CD4-positive, CD25-positive, alpha-beta regulatory T cell (primary cell): ENCODE measurements at regions not wholly inside any gene's neighbourhood (a gene's known extent, or its start where the extent isn't known, plus 50 kb on each side); places are given as distances from the start of the nearest gene placed in this dataset.

Experiments
- ATAC-seq, 2 donors: fragments of 150-1000 bp; cut with Tn5 transposase; one replicate each; pipeline ENCODE4 v1.10.0; 2021; ENCODE audit warnings: low read depth in 2 of 2, moderate number of reproducible peaks in 2 of 2, moderate library complexity in 1 of 2
- DNase-seq, 3 donors: peaks; one replicate each; pipeline versions ENCODE4 v3.0.0 to v3.0.0-alpha.2; 2012 to 2022; ENCODE audit warnings: mixed read lengths in 1 of 3
- H3K27ac ChIP-seq: one replicate; pipeline ENCODE4 v1.7.0; 2013; ENCODE audit warnings: mild to moderate bottlenecking, low read length; ENCODE audit not compliant: insufficient read depth, poor library complexity, severe bottlenecking
- H3K27me3 ChIP-seq: one replicate; pipeline ENCODE4 v1.7.0; 2013; ENCODE audit warnings: low read length; ENCODE audit not compliant: control insufficient read depth, insufficient read depth
- H3K36me3 ChIP-seq: one replicate; pipeline ENCODE4 v1.7.0; 2013; ENCODE audit warnings: mild to moderate bottlenecking, low read length, moderate library complexity; ENCODE audit not compliant: control insufficient read depth, insufficient read depth
- H3K4me1 ChIP-seq: 2 replicates; pipeline ENCODE4 v1.7.0; 2013; ENCODE audit warnings: mild to moderate bottlenecking, low read length; ENCODE audit not compliant: insufficient read depth, control insufficient read depth, poor library complexity, severe bottlenecking
- H3K4me3 ChIP-seq: one replicate; pipeline ENCODE4 v1.7.0; 2013; ENCODE audit warnings: low read depth, mild to moderate bottlenecking, low read length, moderate library complexity
- H3K9me3 ChIP-seq, 2 experiments: 1 replicate in 1 of 2; 2 replicates in 1 of 2; pipeline ENCODE4 v1.7.0; 2013; ENCODE audit warnings: low read length in 2 of 2, mild to moderate bottlenecking in 1 of 2, moderate library complexity in 1 of 2; ENCODE audit not compliant: control insufficient read depth in 2 of 2
- H3K27ac Mint-ChIP-seq, 3 donors: one replicate each; pipeline ENCODE4 v1.8.0; 2020 to 2022; ENCODE audit warnings: mild to moderate bottlenecking in 3 of 3, mixed read lengths in 3 of 3, moderate library complexity in 2 of 3
- H3K27me3 Mint-ChIP-seq: one replicate; pipeline ENCODE4 v1.8.0; 2022; ENCODE audit warnings: mild to moderate bottlenecking, mixed read lengths
- H3K36me3 Mint-ChIP-seq: one replicate; pipeline ENCODE4 v1.8.0; 2020; ENCODE audit warnings: mixed read lengths
- H3K4me1 Mint-ChIP-seq, 4 donors: one replicate each; pipeline ENCODE4 v1.8.0; 2020 to 2022; ENCODE audit warnings: mixed read lengths in 4 of 4, mild to moderate bottlenecking in 1 of 4
- H3K4me3 Mint-ChIP-seq, 4 donors: one replicate each; pipeline ENCODE4 v1.8.0; 2020 to 2022; ENCODE audit warnings: mild to moderate bottlenecking in 4 of 4, mixed read lengths in 4 of 4, moderate library complexity in 3 of 4
- H3K9me3 Mint-ChIP-seq, 7 donors: one replicate each; pipeline ENCODE4 v1.8.0; 2020 to 2022; ENCODE audit warnings: mixed read lengths in 7 of 7, mild to moderate bottlenecking in 3 of 7, moderate library complexity in 2 of 7

GRCh38 chr7:12909483-12909882 lies 222.1 kb downstream of the ARL4A start:
- H3K9me3 Mint-ChIP-seq, result no peaks in the 10 kb centered on the region
- no peaks in the 10 kb centered on the region for H3K4me1 Mint-ChIP-seq
- Histone ChIP-seq H3K36me3 (no peaks in the 10 kb centered on the region), H3K4me1 (no peaks in the 10 kb centered on the region), H3K27ac (no peak overlapping the region), H3K27me3 (no peaks in the 10 kb centered on the region), H3K4me3 (no peak overlapping the region), H3K9me3 (no peaks in the 10 kb centered on the region)
- H3K36me3 Mint-ChIP-seq, result no peaks in the 10 kb centered on the region
- ATAC-seq (no peak), DNase-seq (no peak)
- H3K27me3 Mint-ChIP-seq, result peaks cover 7% of the 10 kb centered on the region
- no peak overlapping the region for H3K4me3 Mint-ChIP-seq
- no peak overlapping the region for H3K27ac Mint-ChIP-seq

- Histone ChIP-seq H3K9me3 (no peaks in the 10 kb centered on the region), H3K27me3 (no peaks in the 10 kb centered on the region), H3K36me3 (no peaks in the 10 kb centered on the region), H3K27ac (no peak overlapping the region), H3K4me1 (no peaks in the 10 kb centered on the region), H3K4me3 (no peak overlapping the region)
- Mint-ChIP-seq H3K36me3 (no peaks in the 10 kb centered on the region), H3K4me3 (no peak overlapping the region), H3K27me3 (peaks cover 7% of the 10 kb centered on the region), H3K9me3 (no peaks in the 10 kb centered on the region), H3K4me1 (no peaks in the 10 kb centered on the region), H3K27ac (no peak overlapping the region)
- DNase-seq (no peak), ATAC-seq (no peak)
Measured at GRCh38 chr7:12911053-12911452, 223.6 kb downstream of the ARL4A start.

- H3K4me3 ChIP-seq, result no peak overlapping the region
- no peaks in the 10 kb centered on the region for H3K4me1 ChIP-seq
- H3K27ac Mint-ChIP-seq, result no peak overlapping the region
- no peak for ATAC-seq
- H3K27me3 ChIP-seq, result no peaks in the 10 kb centered on the region
- H3K36me3 ChIP-seq, result no peaks in the 10 kb centered on the region
- H3K27me3 Mint-ChIP-seq, result no peaks in the 10 kb centered on the region
- H3K27ac ChIP-seq, result no peak overlapping the region
- no peaks in the 10 kb centered on the region for H3K4me1 Mint-ChIP-seq
- DNase-seq, result no peak
- peaks cover 0 to 3% (median 0%) of the 10 kb centered on the region in 7 donors for H3K9me3 Mint-ChIP-seq
- H3K4me3 Mint-ChIP-seq, result no peak overlapping the region
- H3K36me3 Mint-ChIP-seq, result no peaks in the 10 kb centered on the region
- H3K9me3 ChIP-seq, result no peaks in the 10 kb centered on the region
Measured at GRCh38 chr7:12913002-12913401, 225.6 kb downstream of the ARL4A start.

GRCh38 chr7:12917801-12918200 lies 230.4 kb downstream of the ARL4A start:
- H3K27ac Mint-ChIP-seq, result no peak overlapping the region
- DNase-seq (no peak), ATAC-seq (no peak)
- no peaks in the 10 kb centered on the region for H3K27me3 Mint-ChIP-seq
- H3K4me3 ChIP-seq, result no peak overlapping the region
- H3K27ac ChIP-seq, result no peak overlapping the region
- H3K4me3 Mint-ChIP-seq, result no peak overlapping the region
- H3K4me1 ChIP-seq, result no peaks in the 10 kb centered on the region
- H3K36me3 ChIP-seq, result no peaks in the 10 kb centered on the region
- no peaks in the 10 kb centered on the region for H3K4me1 Mint-ChIP-seq
- peaks cover 0 to 4% (median 0%) of the 10 kb centered on the region in 7 donors for H3K9me3 Mint-ChIP-seq
- no peaks in the 10 kb centered on the region for H3K36me3 Mint-ChIP-seq
- no peaks in the 10 kb centered on the region for H3K9me3 ChIP-seq
- no peaks in the 10 kb centered on the region for H3K27me3 ChIP-seq

- H3K36me3 ChIP-seq, result no peaks in the 10 kb centered on the region
- DNase-seq, result no peak
Measured at GRCh38 chr7:12921751-12922345, 234.4 kb downstream of the ARL4A start.

GRCh38 chr7:12923971-12924370 lies 236.5 kb downstream of the ARL4A start:
- Histone ChIP-seq H3K4me3 (no peak overlapping the region), H3K27me3 (no peaks in the 10 kb centered on the region), H3K36me3 (no peaks in the 10 kb centered on the region), H3K4me1 (no peaks in the 10 kb centered on the region), H3K9me3 (no peaks in the 10 kb centered on the region), H3K27ac (no peak overlapping the region)
- Mint-ChIP-seq H3K9me3 (no peaks in the 10 kb centered on the region), H3K27me3 (no peaks in the 10 kb centered on the region), H3K4me3 (no peak overlapping the region), H3K36me3 (no peaks in the 10 kb centered on the region), H3K27ac (no peak overlapping the region), H3K4me1 (no peaks in the 10 kb centered on the region)
- DNase-seq (no peak), ATAC-seq (no peak)

More at GRCh38 chr7:12921751-12922345, 234.4 kb downstream of the ARL4A start:
- H3K9me3 Mint-ChIP-seq, result peaks cover 0 to 4% (median 0%) of the 10 kb centered on the region in 7 donors
- no peaks in the 10 kb centered on the region for H3K9me3 ChIP-seq
- H3K4me3 ChIP-seq, result no peak overlapping the region
- no peaks in the 10 kb centered on the region for H3K4me1 Mint-ChIP-seq
- no peak for ATAC-seq
- H3K27ac Mint-ChIP-seq, result no peak overlapping the region
- no peaks in the 10 kb centered on the region for H3K4me1 ChIP-seq
- H3K27me3 ChIP-seq, result no peaks in the 10 kb centered on the region
- H3K27ac ChIP-seq, result no peak overlapping the region
- H3K36me3 Mint-ChIP-seq, result no peaks in the 10 kb centered on the region
- H3K27me3 Mint-ChIP-seq, result no peaks in the 10 kb centered on the region
- H3K4me3 Mint-ChIP-seq, result no peak overlapping the region

GRCh38 chr7:12926206-12926605 lies 238.8 kb downstream of the ARL4A start:
- no peak overlapping the region for H3K27ac Mint-ChIP-seq
- no peak overlapping the region for H3K27ac ChIP-seq
- DNase-seq (no peak), ATAC-seq (no peak)
- H3K4me1 Mint-ChIP-seq, result no peaks in the 10 kb centered on the region
- no peaks in the 10 kb centered on the region for H3K9me3 Mint-ChIP-seq
- H3K4me3 Mint-ChIP-seq, result no peak overlapping the region
- H3K9me3 ChIP-seq, result no peaks in the 10 kb centered on the region
- no peaks in the 10 kb centered on the region for H3K27me3 ChIP-seq
- no peak overlapping the region for H3K4me3 ChIP-seq
- no peaks in the 10 kb centered on the region for H3K36me3 ChIP-seq
- H3K4me1 ChIP-seq, result no peaks in the 10 kb centered on the region
- no peaks in the 10 kb centered on the region for H3K27me3 Mint-ChIP-seq
- no peaks in the 10 kb centered on the region for H3K36me3 Mint-ChIP-seq

- H3K27me3 ChIP-seq, result no peaks in the 10 kb centered on the region
- H3K9me3 ChIP-seq, result no peaks in the 10 kb centered on the region
- ATAC-seq, result no peak
- no peak overlapping the region for H3K4me3 ChIP-seq
- no peaks in the 10 kb centered on the region for H3K36me3 Mint-ChIP-seq
- no peaks in the 10 kb centered on the region for H3K36me3 ChIP-seq
- H3K4me3 Mint-ChIP-seq, result peak overlapping the region in 1 of 4 donors; percentile 38
- DNase-seq, result no peak
- no peak overlapping the region for H3K27ac Mint-ChIP-seq
- H3K27ac ChIP-seq, result no peak overlapping the region
- no peaks in the 10 kb centered on the region for H3K4me1 Mint-ChIP-seq
- no peaks in the 10 kb centered on the region for H3K27me3 Mint-ChIP-seq
- no peaks in the 10 kb centered on the region for H3K9me3 Mint-ChIP-seq
- no peaks in the 10 kb centered on the region for H3K4me1 ChIP-seq
Measured at GRCh38 chr7:12927635-12928434, 240.4 kb downstream of the ARL4A start.
